ENCODE measurements at regions not wholly inside any gene's neighbourhood (a gene's known extent, or its start where the extent isn't known, plus 50 kb on each side); places are given as distances from the start of the nearest gene placed in this dataset.

DNA sequence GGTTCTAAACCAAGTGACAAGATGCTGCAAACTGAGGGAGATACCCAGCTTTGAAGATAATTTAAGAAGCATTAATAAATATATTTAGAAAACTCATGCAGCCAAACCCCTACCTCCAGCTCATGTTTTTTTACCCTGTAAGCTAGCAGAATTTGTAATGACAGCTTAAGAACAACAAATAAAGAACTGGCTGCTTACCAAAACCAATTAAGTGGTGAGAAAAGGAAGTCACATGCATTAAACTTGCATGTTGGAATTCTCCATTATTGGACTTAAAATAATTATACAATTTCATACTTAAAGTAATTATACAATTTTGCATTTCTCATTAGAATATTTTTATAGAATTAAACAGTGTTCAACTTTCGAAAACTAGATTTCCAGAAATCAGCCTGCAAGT, 75.6 kb upstream of the CNIH3 start:
- in situ Hi-C loops (cut with HindIII; ENCODE audit: low sequenced_read_pairs): no loop called here
- DNase-seq (ENCODE audit: low read depth, low spot score): peak; percentile 37
- H3K4me3 ChIP-seq (ENCODE audit: low read depth, low read length): no peak overlapping the region
- TF ChIP-seq, protein P1, sequence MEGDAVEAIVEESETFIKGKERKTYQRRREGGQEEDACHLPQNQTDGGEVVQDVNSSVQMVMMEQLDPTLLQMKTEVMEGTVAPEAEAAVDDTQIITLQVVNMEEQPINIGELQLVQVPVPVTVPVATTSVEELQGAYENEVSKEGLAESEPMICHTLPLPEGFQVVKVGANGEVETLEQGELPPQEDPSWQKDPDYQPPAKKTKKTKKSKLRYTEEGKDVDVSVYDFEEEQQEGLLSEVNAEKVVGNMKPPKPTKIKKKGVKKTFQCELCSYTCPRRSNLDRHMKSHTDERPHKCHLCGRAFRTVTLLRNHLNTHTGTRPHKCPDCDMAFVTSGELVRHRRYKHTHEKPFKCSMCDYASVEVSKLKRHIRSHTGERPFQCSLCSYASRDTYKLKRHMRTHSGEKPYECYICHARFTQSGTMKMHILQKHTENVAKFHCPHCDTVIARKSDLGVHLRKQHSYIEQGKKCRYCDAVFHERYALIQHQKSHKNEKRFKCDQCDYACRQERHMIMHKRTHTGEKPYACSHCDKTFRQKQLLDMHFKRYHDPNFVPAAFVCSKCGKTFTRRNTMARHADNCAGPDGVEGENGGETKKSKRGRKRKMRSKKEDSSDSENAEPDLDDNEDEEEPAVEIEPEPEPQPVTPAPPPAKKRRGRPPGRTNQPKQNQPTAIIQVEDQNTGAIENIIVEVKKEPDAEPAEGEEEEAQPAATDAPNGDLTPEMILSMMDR (IDR thresholded peaks at IDR 0.05; ENCODE audit: low read depth, low read length): no peak

DNA sequence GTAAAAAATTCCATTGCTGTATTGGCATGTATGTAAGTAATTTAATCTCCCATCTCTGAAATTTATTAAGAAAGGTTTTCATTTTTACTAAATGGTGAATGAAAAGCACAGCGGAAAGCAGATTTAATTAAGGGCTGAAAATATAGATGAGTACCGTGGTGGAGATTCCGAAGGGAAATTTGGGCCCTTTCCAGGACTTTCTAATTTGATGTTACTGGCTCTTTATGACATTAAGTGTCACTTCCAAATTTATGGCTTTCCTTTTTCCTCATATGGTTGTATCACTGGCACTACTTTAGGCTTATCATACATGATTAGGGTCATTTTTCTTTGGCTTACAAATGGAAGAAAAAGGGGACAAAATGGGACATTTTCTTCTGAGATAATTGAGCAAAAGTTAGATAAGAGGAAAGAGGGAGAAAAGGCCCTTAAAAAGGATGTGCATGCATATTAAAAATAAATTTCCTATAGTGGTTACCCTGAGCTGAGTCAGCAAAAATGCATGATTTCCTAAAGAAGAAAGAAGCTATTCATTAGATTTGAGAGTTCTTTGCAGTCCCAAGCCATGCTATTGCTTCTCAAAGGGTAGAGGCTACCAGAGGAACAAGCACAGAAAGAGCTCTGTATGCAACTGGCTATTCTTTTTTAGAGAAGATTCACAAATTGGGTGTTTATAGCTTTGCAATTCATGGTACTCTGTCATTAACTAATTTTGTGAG, 74.9 kb upstream of the CNIH3 start:
- in situ Hi-C loops (cut with HindIII; ENCODE audit: low sequenced_read_pairs): no loop called here
- no peak overlapping the region for H3K4me3 ChIP-seq (ENCODE audit: low read depth, low read length)
- TF ChIP-seq, protein P1 (IDR thresholded peaks at IDR 0.05; ENCODE audit: low read depth, low read length): no peak
- no peak for DNase-seq (ENCODE audit: low read depth, low spot score)

DNA sequence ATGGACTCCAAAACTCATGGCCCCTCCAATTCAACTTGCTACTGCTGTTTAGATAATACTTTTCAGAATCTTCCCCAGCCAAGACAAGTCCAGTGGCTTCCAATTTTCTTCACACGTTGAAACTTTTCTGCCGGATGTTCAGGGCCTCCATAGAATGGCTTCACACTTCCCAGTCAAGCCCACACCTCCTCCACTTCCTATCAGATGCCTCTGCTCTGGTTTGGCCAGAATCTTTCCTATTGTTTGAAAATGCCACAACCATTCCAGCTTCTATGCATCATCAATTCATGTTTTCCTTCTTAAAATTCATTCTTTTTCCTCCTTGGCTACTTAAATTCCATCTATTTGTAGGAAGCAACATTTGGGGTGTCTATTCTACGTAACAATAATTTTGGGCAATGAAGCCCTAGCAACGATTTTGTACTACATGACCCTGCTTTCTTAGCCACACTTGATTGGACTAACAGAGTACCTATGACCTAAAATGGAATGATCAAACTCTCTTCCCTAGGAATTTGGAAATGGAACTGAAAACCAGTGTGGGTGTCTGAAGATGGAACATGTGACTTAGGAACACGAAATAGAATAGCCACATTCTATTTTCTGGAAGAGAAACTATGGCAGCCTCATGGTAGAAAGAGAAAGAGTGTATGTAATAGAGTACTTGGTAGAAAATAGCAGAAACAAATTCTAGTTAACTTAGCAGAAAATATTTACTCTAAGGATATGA, 74.1 kb upstream of the CNIH3 start:
- DNase-seq (ENCODE audit: low read depth, low spot score): peak; percentile 51
- in situ Hi-C loops (cut with HindIII; ENCODE audit: low sequenced_read_pairs): no loop called here
- TF ChIP-seq, protein P1 (IDR thresholded peaks at IDR 0.05; ENCODE audit: low read depth, low read length): no peak
- H3K4me3 ChIP-seq (ENCODE audit: low read depth, low read length): no peak overlapping the region

DNA sequence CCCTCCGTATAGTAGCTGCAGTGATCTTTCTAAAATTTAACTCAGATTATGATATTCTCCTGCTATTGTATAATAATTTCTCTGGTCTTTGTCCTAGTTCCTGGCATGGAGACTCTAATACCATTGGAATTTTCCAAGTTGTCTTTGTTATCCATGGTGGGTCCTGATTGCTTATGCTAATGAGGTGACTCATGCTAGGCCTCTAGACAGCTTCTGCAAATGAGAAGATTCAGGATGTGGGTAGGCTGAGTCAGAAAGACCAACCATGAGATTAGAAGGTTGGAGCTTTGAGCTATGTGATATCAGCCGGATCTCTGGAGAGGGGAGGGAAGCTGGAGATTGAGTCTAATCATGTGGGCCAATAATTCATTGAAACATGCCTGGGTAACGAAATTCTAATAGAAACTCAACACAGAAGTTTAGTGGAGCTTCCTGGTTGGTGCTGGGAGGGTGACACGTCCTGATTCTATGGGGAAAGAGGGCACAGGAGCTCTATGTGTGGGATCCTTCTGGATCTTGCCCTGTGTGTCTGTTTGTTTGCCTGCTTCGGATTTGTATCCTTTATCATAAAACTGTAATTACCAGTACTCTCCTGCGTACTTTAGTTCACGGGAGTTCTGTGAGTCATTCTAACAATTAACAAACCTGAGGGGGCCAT, 73.2 kb upstream of the CNIH3 start:
- in situ Hi-C loops (cut with HindIII; ENCODE audit: low sequenced_read_pairs): no loop called here
- TF ChIP-seq, protein P1 (IDR thresholded peaks at IDR 0.05; ENCODE audit: low read depth, low read length): no peak
- DNase-seq (ENCODE audit: low read depth, low spot score): peak; percentile 97
- no peak overlapping the region for H3K4me3 ChIP-seq (ENCODE audit: low read depth, low read length)

DNA sequence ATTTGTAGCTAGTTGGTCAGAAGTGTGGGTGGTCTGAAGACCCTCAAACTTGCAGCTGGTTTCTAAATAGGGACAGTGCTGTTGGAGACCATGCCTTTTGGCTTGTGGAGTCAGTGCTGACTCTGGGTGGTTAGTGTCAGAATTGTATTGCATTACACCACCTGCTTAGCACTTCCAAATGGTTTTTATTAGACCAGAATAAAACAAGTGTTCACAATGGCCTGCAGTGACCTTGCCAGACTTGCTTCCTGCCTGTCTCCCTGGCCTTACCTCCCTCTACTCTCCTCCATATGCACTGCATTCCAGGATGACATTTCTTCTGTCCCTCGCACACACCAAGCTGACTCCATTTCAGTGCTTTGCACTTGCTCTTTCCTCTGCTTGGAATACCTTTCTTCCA, 72.7 kb upstream of the CNIH3 start:
- no peak for DNase-seq (ENCODE audit: low read depth, low spot score)
- TF ChIP-seq, protein P1 (IDR thresholded peaks at IDR 0.05; ENCODE audit: low read depth, low read length): no peak
- H3K4me3 ChIP-seq (ENCODE audit: low read depth, low read length): no peak overlapping the region
- in situ Hi-C loops (cut with HindIII; ENCODE audit: low sequenced_read_pairs): no loop called here

- no peak for DNase-seq (ENCODE audit: low read depth, low spot score)
- no peak overlapping the region for H3K4me3 ChIP-seq (ENCODE audit: low read depth, low read length)
- in situ Hi-C loops (cut with HindIII; ENCODE audit: low sequenced_read_pairs): no loop called here
- TF ChIP-seq, protein P1 (IDR thresholded peaks at IDR 0.05; ENCODE audit: low read depth, low read length): no peak
These were observed 71.6 kb upstream of the CNIH3 start for GRCh38 chr1:224544346-224545110.

All from astrocyte of the spinal cord (primary cell).